GM21447 (cell line): ENCODE measurements at regions not wholly inside any gene's neighbourhood (a gene's known extent, or its start where the extent isn't known, plus 50 kb on each side); places are given as distances from the start of the nearest gene placed in this dataset.

Experiments
- ATAC-seq: cut with Tn5 transposase; IDR thresholded peaks from one replicate; pipeline ENCODE4 v1.9.1; 2021; ENCODE audit not compliant: unreplicated experiment

DNA sequence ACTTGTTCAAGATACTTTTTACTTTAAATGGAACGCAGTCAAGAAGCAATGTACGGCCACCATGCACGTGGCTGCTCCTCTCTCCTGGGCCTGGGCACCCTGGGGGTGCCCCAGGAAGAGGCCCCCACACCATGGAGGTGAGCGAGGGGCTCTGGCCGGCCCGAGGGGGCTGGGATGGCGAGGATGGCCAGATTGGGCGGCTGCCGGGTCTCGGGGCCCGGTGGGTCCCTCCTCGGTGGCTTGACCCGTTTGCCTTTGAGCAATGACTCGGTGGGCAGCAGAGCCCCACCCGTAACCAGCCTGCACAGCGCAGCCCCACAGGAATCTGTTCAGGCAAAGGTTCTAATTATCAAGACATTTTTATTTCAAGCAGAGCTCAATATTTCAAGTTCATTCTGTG lies 167.4 kb downstream of the BRD1 start:
- ATAC-seq: no peak

- ATAC-seq: no peak
Observed at GRCh38 chr22:49659924-49660315, 167.8 kb downstream of the BRD1 start.

DNA sequence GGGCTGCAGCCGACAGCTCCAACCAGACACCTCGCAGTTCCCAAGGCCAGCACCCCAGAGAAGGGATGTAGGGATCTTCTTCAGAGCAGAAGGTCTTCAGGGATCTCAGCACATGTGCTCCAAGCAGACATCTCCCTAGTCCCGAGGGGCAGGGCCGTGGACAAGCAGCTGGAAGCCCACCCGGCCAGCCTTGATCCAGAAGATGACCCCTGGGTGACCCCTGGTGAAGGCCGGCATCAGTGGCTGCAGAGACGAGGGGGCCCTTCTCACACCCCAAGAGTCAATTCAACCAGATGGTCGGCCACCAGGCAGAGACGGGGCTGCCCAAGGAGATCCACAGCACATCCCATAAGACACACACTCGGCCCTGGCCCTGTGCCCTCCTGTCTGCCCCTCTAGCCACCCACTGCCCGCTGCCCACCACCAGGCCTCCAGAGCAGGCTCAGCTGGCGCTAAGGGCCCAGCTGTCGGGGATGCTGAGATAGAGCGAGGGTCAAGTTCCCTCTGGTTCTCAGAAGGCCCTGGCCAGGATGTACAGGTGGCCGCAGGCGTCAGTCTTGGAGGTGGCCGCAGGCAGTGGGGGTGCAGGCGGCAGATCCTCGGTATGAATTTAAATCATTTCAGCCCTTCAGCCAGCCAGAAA lies 168.3 kb downstream of the BRD1 start:
- ATAC-seq: no peak

DNA sequence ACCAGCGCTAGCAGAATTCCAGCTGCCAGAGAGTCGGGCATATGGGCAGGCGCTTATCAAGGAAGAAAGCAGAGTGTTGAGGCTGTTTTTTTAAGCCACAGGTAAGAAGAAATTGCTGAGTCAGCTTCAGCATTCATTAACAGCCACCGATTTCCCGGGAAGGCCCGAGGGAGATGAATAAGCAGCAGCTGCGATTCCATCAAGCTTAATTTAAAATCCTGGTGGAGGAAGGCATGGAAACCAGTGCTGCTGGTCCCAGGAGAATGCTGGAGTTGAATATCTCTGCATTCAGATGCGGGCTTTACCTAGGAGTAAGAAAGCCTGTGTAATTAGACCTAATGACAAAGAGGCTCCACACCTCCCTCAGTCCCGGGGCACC lies 168.8 kb downstream of the BRD1 start:
- no peak for ATAC-seq

DNA sequence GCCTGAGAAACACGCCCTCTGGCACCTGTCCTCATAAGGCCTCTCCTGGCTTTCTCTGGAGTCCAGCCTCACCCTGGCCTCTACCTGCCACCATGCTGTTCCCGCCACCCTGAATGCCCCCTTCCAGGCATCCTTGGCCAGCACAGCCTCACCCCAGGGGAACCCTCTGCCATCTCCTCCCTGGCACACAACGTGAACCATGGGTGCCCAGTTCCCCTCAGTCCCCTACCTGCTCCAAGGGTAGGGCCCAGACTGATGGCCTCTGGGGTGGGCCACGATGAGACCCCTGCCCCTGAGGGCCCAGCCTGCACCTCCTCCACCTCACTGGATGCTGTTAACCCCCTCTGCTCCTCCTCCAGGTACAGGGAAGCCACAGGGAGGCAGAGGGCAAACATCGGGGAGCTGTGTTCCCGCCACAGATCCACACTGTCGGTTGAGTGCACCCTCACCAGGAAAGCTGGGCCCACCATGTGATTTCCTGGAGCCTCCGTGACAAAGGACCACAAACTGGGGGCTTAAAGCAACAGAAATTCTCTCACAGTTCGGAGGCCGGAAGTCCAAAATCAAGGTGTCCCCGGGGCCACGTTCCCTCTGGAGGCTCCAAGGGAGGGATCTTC lies 169.6 kb downstream of the BRD1 start:
- no peak for ATAC-seq

DNA sequence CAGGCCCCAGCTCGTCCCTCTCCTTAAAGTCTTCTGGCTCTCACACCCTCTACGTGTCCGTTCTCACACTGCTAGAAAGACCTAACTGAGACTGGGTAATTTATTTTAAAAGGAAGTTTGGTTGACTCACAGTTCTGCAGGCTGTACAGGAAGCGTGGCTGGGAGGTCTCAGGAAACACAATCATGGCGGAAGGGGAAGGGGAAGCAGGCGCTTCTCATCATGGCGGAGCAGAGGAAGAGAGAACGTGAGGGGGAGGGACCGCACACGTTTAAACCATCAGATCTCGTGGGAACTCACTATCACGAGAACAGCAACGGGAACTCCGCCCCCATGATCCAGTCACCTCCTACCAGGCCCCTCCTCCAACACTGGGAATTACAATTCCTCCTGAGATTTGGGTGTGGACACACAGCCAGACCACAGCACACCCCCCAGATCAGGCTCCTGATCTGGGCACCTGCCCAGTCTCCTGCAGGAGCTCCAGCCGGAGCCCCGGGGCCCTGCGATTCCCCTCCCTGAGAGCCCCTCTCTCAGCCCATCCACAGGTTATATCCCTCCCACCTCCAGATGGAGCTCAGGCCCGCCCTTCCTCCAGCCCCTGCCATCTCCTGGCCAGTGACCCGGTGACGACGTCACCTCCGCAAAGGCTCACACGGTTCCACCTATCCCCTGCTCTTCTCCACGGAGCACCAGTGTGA lies 170.2 kb downstream of the BRD1 start:
- ATAC-seq: peak; percentile 65

DNA sequence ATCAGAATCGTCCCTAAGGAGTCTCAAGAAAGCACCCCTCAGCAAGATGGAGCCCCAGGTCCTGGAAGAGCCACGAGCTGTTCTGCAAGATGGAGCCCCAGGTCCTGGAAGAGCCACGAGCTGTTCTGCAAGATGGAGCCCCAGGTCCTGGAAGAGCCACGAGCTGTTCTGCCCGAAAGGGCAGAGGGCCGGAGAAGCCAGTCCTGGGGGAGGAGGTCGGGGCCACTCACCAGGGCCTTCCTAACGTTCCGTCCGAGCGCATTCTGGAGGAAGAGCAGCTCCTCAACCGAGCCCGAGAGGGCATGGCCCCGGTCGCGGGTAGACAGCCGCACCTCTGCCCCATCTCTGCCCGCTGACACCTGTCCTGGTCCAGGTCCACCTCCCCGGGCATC lies 170.8 kb downstream of the BRD1 start:
- ATAC-seq: peak; percentile 38

- ATAC-seq: no peak
Observed at GRCh38 chr22:49656291-49656851, 171.3 kb downstream of the BRD1 start.

DNA sequence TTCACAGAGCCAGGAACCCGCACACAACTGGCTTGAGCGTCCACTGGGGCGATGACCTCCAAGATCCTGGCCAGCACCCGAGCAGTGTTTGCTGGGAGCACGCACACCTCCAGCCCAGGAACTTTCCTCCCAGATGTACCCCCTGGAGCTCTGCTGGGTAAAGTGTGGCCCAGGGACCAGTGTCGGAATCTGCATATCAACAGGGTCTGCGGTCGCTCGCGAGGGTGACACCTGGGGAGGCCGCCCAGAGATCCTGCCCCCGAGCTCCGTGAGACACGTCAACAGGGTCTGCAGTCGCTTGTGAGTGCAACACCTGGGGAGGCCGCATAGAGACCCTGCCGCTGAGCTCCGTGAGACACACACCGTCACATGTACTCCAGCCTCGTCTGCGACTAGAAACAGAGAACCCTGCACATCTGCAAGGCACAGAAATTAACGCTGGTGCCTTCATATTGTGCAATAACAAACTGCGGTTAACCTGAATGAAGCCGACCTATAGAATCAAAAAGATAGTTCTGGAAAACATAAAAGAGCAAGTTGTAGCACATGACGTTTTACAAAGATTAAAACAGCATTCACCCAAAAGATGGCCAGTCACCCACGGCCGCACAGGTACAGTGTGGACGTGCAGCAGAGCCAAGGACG lies 172.4 kb downstream of the BRD1 start:
- no peak for ATAC-seq

GRCh38 chr22:49650336-49651241 lies 177.1 kb downstream of the BRD1 start:
- ATAC-seq: no peak

DNA sequence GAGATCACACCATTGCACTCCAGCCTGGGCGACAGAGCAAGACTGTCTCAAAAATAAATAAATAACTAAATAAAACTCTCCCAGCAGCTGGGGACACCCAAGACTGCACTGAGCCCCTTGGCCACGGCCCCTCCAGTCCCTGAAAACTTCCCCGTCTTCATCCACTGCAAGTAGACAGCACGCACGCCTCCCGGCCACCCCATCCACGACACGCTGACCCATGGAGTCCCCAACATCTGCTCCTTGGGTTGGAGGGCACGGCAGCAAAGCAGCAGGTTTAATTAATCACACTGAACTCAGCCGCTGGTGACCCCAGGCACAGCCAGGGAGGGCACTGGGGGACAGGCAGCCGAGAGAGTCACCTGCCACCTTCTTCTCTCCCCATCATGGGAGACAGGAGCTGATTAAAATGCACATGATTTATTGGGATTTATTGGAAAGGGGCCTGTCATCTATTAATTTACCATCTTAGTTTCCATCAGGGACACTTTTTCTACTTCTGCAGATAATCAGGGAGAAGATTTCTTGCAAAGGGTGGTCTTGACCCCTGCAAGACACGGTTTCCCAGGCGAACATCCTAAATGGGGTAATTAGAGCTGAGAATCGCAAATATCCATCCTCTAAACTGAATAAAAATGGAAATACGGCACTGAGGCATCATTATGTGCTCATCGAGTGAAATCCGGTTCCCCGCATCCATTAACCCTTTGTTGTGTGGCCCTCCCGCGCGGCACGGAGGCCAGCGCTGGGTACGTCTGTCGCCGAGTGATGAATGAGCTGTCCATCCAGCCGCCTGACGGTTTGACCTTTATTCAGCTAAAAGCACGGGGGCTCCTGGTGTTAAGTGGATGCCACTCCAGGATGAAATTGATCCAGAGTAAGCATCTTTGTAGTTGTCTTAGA lies 178.3 kb downstream of the BRD1 start:
- ATAC-seq: no peak

GRCh38 chr22:49648053-49648452 lies 179.6 kb downstream of the BRD1 start:
- no peak for ATAC-seq

GRCh38 chr22:49647627-49648026 lies 180.0 kb downstream of the BRD1 start:
- no peak for ATAC-seq

- ATAC-seq: no peak
Observed at GRCh38 chr22:49646876-49647275, 180.8 kb downstream of the BRD1 start.

DNA sequence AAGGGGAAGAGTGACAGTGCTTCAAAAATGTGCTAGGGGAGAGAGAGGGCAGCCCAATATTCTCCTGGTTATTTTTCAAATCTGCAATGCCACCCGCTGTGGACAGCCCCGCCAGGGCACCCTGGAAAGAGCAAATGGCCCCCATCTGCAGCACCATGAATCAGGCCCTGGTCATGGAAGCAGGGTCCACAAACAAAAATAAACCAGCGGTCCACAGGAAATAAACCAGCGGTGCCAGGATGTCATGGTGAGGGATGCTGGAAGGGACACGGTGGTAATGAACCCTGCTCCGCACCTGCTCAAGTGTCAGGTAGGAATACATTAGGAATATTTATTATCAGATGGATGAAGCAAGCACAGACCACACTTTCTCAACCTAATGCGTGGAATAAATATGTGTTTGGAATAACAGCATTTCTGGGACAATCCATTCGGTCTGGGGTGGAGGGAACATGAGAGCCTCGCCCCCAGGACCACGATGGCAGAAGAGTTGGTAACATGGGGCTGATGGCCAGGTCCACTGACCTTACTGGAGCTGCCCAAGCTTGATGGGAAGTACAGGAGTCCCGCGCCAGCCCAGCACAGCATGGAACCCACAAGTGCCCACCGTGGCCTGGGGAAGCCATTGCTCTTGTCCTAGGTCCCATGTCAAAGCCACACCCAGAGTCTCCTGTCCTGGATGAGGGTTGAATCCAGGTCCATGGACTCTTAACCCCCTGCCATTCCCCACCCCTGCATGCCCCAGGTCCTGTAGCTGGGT lies 181.7 kb downstream of the BRD1 start:
- ATAC-seq: no peak

DNA sequence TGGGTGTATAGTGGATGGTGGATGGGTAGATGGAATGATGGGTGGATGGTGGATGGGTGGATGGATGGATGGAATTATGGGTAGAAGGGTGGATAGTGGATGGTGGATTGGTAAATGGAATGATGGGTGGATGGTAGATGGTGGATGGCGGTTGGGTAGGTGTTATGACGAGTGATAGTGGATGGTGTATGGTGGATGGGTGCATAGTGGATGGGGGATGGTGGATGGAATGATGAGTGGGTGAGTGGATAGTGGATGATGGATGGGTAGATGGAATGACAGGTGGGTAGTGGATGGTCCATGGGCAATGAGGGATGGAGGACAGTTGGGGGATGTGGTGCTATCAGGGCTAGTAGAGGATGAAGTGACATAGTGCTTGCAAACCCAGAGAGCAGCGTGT lies 182.4 kb downstream of the BRD1 start:
- no peak for ATAC-seq

- ATAC-seq: no peak
Observed at GRCh38 chr22:49643998-49644397, 183.7 kb downstream of the BRD1 start.

DNA sequence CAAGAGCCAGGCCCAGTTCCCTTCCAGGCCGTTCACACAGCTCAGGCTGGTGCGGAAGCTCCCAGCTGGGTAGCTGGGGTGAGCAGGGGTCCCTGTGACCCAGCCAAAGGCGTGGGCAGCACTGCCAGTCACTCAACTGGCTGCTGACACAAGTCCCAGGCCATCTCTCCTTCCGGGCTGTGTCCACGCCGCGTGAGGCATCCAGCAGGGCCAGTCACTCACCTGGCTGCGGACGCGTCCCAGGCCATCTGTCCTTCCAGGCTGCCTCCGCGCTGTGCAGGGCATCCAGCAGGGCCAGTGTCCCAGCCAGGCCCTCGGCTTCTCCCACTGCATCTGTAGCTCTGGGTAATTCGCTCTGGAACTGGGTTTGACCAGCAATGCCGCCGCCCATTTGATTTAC lies 184.2 kb downstream of the BRD1 start:
- ATAC-seq: no peak

GRCh38 chr22:49642741-49643140 lies 184.9 kb downstream of the BRD1 start:
- ATAC-seq: no peak
